GM19455 (cell line): ENCODE measurements at regions not wholly inside any gene's neighbourhood (a gene's known extent, or its start where the extent isn't known, plus 50 kb on each side); places are given as distances from the start of the nearest gene placed in this dataset.
"Not testable (repeated sequence)": the region's sequence is repeated elsewhere in the genome, so short reads cannot be mapped to it uniquely, and the experiment has no call there.

Experiments used
- ATAC-seq: cut with Tn5 transposase; IDR thresholded peaks from one replicate; pipeline ENCODE4 v1.9.1; 2021; ENCODE audit not compliant: unreplicated experiment

- ATAC-seq, result not testable (repeated sequence)
These were observed 1385.1 kb downstream of the REEP3 start for GRCh38 chr10:64906311-64906710.

DNA sequence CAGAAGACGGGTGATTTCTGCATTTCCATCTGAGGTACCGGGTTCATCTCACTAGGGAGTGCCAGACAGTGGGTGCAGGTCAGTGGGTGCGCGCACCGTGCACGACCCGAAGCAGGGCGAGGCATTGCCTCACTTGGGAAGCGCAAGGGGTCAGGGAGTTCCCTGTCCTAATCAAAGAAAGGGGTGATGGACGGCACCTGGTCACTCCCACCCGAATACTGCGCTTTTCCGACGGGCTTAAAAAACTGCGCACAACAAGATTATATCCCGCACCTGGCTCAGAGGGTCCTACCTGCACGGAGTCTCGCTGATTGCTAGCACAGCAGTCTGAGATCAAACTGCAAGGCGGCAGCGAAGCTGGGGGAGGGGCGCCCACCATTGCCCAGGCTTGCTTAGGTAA lies 1403.1 kb downstream of the REEP3 start:
- ATAC-seq, result not testable (repeated sequence)

DNA sequence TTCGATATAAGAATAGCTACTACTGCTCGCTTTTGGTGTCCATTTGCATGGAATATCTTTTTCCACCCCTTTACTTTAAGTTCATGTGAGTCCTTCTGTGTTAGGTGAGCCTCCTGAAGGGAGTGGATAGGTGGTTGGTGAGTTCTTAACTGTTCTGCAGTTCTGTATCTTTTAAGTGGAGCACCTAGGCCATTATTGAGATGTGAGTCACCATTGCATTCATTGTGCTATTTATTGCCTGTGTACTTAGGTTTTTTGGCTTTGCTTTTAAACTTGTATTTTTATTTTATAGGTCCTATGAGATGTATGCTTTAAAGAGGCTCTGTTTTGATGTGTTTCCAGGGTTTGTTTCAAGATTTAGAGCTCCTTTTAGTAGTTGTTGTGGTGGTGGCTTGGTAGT lies 1430.8 kb downstream of the REEP3 start:
- no peak for ATAC-seq

GRCh38 chr10:64956441-64956840 lies 1435.2 kb downstream of the REEP3 start:
- ATAC-seq, result no peak

- ATAC-seq, result no peak
These were observed 1437.9 kb downstream of the REEP3 start for GRCh38 chr10:64959116-64959515.

DNA sequence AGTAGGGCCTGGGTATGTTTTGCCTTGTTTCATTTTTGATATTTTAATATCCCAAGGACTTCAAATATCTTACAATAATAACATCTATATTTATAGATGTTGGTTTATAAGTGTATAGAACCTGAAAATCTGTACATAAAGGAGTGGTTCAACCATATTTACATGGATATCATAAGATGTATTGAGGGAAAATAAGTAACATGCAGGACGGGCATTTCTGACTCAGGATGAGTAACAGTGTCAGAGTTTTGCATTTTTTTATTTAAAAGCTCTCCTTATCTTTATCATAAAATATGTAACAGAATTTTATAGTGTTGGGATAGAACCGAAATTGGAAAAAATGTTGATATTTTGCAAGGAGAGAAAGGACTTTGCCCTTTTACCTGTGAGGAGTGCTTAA lies 1438.7 kb downstream of the REEP3 start:
- ATAC-seq, result no peak

DNA sequence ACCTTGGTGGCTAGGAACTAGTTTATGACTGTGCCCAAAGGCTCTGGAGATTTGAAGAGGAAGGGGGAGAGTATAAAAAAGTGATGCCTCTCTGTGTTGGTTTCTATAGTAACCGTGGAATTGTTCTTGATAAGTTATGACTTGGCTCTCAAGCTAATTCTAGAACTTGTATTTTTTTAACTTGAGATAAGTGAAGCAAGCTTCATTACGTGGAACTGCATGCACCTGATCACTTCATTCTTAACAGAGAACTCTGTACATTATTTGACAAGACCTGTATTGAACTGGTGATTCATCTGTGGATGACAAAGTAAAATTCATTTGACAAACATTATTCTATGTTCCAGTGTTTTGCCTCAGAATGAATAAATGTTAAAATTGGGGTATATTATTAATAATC lies 1452.2 kb downstream of the REEP3 start:
- ATAC-seq, result no peak

GRCh38 chr10:64976150-64976549 lies 1454.9 kb downstream of the REEP3 start:
- no peak for ATAC-seq

DNA sequence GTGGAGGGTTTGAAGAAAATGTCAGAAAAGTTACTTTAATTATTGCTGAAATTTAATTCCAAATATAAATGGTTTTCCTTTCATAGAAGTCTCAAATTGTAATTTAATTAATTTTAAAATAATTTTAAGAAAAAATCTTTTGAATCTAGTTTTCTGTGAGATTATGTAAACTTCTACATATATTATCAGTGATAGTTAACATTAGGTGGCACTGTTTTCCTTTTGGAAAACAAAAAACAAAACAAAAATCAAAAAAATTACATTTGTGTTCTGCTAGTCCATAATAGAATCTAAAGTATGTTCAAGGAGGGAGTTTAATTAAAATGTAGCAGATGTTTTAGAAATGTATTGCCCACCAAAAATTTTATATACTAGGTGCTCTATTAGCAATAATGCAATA lies 1456.7 kb downstream of the REEP3 start:
- no peak for ATAC-seq

DNA sequence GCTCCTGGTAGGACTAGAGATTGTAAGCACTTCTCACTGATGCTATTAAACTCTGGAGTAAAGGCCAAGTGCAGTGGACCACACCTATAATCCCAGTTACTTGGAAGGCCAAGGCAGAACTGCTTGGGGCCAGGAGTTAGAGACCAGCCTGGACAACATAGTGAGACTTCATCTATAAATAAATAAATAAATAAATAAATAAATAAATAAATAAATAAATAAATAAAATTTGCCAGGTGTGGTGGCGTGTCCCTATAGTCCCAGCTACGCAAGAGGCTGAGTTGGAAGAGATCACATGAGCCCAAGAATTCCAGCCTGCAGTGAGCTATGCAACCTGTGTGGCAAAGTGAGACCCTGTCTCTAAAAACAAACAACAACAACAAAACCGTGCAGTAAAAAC lies 1475.7 kb downstream of the REEP3 start:
- ATAC-seq, result no peak

DNA sequence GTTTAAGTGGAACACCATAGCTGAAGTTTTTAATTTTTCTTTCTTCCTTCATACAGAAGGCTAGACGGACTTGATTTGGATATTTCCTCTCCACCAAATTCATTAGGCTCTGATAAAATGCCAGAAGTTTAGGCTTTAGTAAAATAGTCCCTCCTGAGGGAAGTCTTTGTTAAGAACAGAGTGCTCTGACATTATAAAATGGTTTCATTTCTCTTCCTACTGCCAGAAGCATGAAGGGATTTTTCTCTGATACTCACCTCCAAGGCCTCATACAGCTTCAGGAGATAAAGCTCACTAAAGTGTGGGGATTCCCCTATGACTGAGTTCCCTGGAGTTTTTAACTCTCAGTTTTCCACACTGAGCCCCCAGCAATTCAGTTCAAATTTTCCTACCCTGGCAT lies 1489.6 kb downstream of the REEP3 start:
- no peak for ATAC-seq

DNA sequence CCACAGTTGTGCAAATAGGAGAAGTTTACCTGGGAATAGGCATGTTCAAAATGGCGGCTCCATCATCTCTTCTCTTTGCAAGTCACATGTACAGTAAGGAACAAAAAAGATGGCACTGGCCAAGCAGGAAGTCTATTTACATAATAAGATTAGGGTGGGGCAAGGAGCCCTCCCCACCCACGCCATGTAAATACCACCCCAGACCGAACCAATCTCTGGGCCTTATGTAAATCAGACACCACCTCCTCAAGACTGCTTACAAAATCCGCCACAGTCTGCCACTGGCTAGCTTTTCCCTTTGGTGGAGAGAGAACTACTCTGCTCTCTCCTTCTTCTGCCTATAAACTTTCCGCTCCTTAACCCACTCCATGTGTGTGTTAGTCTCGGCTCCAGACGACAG lies 1496.3 kb downstream of the REEP3 start:
- ATAC-seq, result no peak

DNA sequence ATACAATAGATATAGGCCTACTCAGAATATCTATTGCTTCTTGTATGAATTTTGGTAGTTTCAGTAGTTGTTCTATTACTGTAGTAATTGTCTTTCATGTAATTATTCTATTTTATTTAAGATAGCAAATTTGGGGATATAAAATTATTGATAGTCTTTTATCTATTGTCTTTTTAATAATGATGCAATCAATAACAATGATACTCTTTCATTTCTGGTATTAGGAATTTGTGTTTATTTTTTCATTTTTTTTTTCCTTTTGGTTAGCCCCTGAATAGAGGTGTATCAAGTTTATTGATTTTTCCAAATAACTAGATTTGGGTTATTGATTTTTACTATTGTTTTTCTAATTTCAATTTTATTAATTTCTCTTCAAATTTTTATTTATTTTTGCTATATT lies 1503.7 kb downstream of the REEP3 start:
- ATAC-seq, result no peak

DNA sequence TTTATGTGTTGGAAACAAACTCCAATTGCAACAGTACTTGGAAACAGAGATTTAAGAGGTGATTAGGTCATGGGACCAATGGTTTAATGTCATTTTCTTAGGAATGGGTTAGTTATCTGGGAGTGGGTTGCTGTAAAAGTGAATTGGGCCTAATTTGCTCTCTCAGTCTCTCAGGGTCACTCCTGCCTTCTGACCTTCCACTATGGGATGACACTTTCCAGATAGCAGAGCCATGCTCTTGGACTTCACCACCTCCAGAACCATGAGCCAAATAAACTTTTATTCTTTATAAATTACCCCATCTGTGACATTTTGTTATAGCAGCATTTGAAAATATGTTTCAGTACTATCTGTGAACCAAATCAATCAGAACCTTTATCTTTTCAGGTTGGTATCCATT lies 1509.1 kb downstream of the REEP3 start:
- no peak for ATAC-seq

DNA sequence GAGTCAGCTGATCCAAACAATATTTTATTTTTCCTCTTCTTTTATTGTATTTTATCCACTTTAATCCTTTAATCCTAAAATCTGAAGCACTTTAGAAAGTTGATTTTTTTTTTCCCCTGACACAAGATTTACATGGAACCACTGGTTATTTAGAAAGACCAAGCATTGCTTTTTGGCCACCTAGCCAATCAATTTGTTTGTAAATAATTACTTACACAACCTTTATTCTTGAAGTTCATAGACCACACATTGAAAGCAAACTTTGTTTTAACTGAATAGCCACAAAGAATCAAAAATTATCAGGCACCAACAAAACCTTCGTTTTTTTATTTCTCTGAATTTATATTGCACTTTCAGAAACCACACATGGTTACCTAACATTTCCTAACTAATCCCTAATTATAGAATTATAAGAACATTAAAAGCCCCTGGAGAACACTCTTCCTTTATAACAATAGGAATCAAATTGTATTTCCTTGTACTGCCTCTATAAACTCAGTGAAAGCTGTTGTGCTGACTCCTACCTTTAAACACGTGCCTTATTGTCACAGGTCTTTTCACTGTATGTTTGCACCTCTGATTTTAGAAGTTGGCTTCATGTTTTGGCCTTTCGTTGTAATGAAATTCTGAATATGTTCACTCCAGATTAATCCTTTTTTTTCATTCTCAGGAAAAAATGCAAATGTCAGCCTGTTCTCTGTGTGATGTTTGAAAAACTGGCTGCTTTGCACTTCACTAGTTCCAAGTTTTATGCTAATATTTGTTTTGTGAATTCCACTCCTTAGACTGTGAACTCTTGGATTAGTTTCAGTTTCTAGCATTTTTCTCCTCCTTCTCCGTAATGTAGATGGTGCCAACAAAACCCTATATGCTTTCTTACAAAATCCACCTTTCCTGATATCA lies 1511.9 kb downstream of the REEP3 start:
- ATAC-seq, result no peak

GRCh38 chr10:65033957-65034356 lies 1512.8 kb downstream of the REEP3 start:
- ATAC-seq, result no peak

DNA sequence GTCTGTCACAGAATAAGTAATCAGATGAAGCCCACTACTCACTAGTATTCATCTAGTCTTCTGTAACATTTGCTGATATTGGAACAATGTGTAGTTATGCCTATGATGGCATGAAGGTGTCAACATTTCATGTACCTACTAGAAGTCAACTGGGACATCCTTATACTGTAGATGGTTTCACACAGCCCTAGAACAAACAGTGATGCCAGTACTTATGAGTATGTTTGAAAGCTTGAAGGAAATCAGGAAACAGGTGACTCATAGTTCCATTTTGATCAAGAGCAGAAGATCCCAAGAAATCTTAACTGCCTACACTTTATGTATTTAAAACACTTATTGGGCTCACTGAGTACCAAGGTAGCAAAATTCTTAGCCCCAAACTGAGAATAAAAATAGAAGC lies 1519.6 kb downstream of the REEP3 start:
- no peak for ATAC-seq

- ATAC-seq, result no peak
These were observed 1520.1 kb downstream of the REEP3 start for GRCh38 chr10:65041307-65041706.

DNA sequence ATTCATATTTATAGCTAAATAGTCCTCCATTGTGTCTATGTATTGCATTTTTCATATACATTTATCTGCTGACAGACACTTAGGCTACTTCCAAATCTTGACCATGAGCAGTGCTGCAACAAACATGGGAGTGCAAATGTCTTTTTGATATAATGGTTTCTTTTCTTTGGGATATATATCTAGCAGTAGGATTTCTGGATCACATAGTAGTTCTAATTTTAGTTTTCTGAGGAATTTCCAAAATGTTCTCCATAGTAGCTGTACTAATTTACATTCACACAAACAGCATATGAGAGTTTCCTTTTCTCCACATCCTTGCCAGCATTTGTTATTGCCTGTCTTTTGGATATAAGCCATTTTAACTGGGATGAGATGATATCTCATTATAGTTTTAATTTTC lies 1521.3 kb downstream of the REEP3 start:
- ATAC-seq, result no peak

- ATAC-seq, result no peak
These were observed 1525.6 kb downstream of the REEP3 start for GRCh38 chr10:65046831-65047230.

GRCh38 chr10:65052111-65052510 lies 1530.9 kb downstream of the REEP3 start:
- not testable (repeated sequence) for ATAC-seq

GRCh38 chr10:65053397-65053796 lies 1532.2 kb downstream of the REEP3 start:
- not testable (repeated sequence) for ATAC-seq

DNA sequence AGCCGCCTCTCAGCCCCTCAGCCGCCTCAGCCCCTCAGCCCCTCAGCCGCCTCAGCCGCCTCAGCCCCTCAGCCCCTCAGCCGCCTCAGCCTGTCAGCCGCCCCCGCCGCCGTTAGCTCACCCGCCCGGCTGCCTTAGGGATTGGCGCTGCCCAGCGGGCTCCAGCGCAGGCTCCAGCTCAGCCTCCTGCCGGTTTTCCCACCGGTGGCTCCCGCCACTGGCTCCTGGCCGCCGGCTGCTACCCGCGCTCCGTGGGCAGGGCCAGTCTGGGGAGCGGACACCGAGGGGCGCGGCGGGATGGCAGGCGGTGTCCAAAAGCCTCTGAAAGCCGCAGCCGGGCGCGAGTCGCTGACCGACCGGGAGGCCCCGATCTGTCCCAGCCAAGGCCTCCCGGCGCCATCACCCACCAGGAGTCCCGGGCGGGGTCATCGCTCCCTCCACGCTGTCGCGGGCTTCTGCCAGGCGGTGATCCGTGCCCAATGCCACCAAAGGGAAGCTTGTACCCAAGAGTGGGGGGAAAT lies 1532.7 kb downstream of the REEP3 start:
- not testable (repeated sequence) for ATAC-seq
